Skeletal muscle satellite cell (primary cell): ENCODE measurements at regions not wholly inside any gene's neighbourhood (a gene's known extent, or its start where the extent isn't known, plus 50 kb on each side); places are given as distances from the start of the nearest gene placed in this dataset.
"Not testable (repeated sequence)": the region's sequence is repeated elsewhere in the genome, so short reads cannot be mapped to it uniquely, and the experiment has no call there.

Source experiments
- H3K27me3 ChIP-seq: 2 replicates; pipeline ENCODE4 v1.7.0; 2013; ENCODE audit warnings: low read length; ENCODE audit not compliant: control insufficient read depth, insufficient read depth
- H3K36me3 ChIP-seq: 2 replicates; pipeline ENCODE4 v1.7.0; 2013; ENCODE audit warnings: mild to moderate bottlenecking, control low read depth, low read length; ENCODE audit not compliant: insufficient read depth
- H3K4me1 ChIP-seq: 2 replicates; pipeline ENCODE4 v1.7.0; 2013; ENCODE audit warnings: low read length; ENCODE audit not compliant: control insufficient read depth, insufficient read depth
- H3K4me2 ChIP-seq: 2 replicates; pipeline ENCODE4 v1.7.0; 2013; ENCODE audit warnings: mild to moderate bottlenecking, low read length
- H3K4me3 ChIP-seq: 2 replicates; pipeline ENCODE4 v1.7.0; 2013; ENCODE audit warnings: low read length
- H3K9ac ChIP-seq: 2 replicates; pipeline ENCODE4 v1.7.0; 2013; ENCODE audit warnings: mild to moderate bottlenecking, low read depth, low read length, moderate library complexity
- H3K9me3 ChIP-seq: replicated peaks from 2 replicates; pipeline ENCODE4 v1.7.0; 2013; ENCODE audit warnings: mild to moderate bottlenecking, control low read depth, low read length

DNA sequence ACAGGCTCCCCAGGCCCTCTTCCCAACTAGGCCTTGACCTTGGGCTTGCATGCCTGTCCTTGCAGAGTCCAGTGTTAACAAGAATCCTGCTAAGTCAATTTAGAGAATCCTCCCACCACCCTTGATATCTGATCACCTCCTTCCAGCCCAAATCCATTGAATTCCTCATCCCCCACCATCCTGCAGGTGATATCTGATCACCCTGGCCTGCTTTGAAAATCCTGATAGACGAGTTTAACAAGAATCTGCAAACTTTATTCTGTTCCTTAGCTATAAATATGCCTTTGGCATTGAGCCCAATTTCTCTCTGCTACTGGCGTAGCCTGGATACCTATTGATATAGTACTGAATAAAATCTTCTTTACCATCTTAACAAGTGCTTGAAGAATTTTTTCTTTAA lies 125.5 kb downstream of the DIRAS2 start:
- Histone ChIP-seq H3K4me2 (no peak overlapping the region), H3K9me3 (no peaks in the 10 kb centered on the region), H3K27me3 (no peaks in the 10 kb centered on the region), H3K4me1 (no peaks in the 10 kb centered on the region), H3K36me3 (no peaks in the 10 kb centered on the region), H3K9ac (no peak overlapping the region), H3K4me3 (no peak overlapping the region)

DNA sequence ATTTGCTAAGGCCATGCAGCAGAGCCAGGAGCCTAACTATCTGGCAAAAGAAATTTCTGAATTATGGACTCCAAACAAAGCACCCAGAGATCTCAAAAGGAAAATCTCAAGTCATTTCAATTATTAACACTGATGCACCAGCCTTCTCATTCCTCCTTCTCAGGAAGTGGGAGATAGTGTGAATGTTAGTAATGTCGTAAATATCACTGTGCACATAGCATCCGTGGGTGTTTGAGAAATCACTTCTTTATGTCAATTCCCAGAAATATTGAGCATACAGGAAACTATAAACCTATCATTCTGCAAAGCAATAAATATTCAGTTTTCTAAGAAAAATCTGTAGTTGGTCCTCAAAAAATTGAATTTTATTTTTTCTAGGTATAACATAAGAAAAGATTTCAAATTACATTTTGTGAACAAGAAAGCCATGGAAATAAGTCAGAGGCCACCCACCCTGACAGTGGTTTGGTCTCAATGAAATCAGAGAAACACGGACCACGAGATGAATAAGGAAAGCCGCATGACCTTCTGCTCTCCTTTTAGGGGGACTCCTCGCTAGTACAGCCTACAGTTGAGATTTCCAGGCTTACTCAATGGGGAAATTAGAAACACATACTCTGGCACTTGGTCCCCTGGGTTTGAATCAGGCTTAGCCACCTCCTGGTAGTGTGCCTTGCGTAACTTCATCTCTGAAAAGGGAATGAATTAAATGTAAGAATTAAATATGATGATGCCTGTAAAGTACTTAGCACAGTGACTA lies 120.6 kb downstream of the DIRAS2 start:
- Histone ChIP-seq H3K9ac (no peak overlapping the region), H3K9me3 (no peaks in the 10 kb centered on the region), H3K4me2 (no peak overlapping the region), H3K36me3 (no peaks in the 10 kb centered on the region), H3K4me3 (no peak overlapping the region), H3K27me3 (no peaks in the 10 kb centered on the region), H3K4me1 (no peaks in the 10 kb centered on the region)

DNA sequence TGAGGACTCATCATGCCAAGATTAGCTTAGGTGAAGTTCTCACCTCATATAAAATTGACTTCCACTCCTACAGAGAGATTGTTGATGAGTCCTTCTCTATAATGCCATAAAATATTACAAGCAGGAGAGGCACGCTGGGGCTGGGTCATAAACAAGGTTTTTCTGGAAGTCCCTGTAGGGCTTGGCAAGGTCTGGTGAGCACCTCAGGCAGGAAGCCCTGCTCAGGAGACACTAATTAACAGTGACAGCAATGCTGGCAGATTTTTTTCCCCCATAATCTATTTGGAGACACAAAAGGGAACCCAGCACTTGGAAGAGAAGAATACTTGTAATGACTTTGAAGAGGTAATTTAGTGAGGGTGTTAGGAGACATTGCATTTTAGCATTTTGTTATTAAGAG lies 118.7 kb downstream of the DIRAS2 start:
- no peaks in the 10 kb centered on the region for H3K4me1 ChIP-seq
- H3K9me3 ChIP-seq = no peaks in the 10 kb centered on the region
- H3K9ac ChIP-seq = no peak overlapping the region
- H3K4me3 ChIP-seq = no peak overlapping the region
- H3K27me3 ChIP-seq = no peaks in the 10 kb centered on the region
- no peaks in the 10 kb centered on the region for H3K36me3 ChIP-seq
- H3K4me2 ChIP-seq = no peak overlapping the region

DNA sequence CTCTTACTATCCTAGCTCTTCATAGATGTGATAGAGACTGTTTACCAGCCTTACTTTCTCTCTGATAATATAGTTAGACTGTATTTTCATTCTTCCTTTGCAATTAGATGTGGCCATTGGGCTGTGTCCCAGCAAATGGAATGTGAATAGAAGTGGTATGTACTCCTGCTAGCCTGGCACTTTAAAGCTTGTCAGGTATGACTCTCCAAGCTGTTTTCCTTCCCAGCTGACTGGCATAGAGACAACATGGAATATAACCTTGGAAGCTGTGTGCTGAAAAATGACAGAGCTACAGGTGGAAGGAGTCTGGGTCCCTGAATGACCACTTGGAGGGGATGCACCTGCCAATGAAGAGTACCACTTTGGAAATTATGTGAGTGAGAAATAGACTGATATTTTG lies 116.2 kb downstream of the DIRAS2 start:
- Histone ChIP-seq H3K36me3 (no peaks in the 10 kb centered on the region), H3K4me2 (no peak overlapping the region), H3K4me1 (no peaks in the 10 kb centered on the region), H3K9me3 (no peaks in the 10 kb centered on the region), H3K4me3 (no peak overlapping the region), H3K9ac (no peak overlapping the region), H3K27me3 (no peaks in the 10 kb centered on the region)

DNA sequence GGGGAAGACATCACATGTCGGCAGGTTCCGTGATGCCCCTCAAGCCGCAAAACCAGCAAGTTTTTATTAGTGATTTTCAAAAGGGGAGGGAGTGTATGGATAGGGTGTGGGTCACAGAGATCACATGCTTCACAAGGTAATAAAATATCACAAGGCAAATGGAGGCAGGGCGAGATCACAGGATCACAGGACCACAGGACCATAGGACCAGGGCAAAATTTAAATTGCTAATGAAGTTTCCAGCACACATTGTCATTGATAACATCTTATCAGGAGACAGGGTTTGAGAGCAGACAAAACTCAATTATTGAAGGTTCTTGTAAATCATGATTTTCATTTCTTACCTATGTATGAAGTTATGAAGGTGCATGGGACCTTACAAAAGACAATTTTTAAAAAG lies 106.5 kb downstream of the DIRAS2 start:
- not testable (repeated sequence) for H3K4me3 ChIP-seq, H3K36me3 ChIP-seq, H3K27me3 ChIP-seq, H3K9ac ChIP-seq, H3K4me2 ChIP-seq, H3K4me1 ChIP-seq, H3K9me3 ChIP-seq

DNA sequence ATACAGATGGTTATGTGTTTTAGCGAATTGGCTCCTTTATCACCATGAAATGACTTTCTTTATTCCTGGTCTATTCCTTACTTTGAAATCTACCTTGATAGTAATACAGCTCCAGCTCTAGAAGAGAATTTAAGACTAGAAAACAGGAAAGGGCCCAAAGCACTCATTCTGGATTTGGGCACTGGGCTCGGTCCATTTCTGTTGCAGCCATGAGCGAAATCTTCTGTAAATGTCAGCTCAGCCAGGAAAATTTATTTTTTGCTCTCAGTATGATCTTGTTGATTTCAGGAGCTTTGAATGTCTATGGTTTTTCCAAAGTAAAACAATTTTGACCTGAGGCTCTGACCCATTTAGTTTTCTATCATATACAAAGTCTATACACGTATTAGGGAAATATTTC lies 104.1 kb downstream of the DIRAS2 start:
- Histone ChIP-seq H3K27me3 (no peaks in the 10 kb centered on the region), H3K9me3 (no peaks in the 10 kb centered on the region), H3K4me1 (no peaks in the 10 kb centered on the region), H3K4me3 (no peak overlapping the region), H3K9ac (no peak overlapping the region), H3K36me3 (no peaks in the 10 kb centered on the region), H3K4me2 (no peak overlapping the region)

DNA sequence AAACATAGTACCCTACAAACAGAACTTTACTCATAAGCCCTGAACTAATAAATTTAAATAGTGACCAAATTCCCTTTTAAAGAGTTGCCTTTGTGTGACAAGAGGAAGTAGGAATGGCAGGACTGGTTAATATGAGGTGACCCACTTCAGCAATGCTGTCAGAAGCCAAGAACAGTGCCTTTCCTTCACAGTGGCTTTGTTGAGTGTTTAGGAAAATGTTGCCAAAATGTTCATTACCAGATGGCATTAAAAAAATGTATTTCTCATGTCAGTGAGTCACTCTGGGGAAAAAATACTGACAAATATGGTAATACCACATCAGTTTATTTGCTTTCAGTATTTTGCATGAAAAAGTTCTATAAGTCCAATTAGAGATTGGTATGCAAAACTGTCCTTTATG lies 103.3 kb downstream of the DIRAS2 start:
- Histone ChIP-seq H3K9me3 (no peaks in the 10 kb centered on the region), H3K36me3 (no peaks in the 10 kb centered on the region), H3K4me3 (no peak overlapping the region), H3K4me1 (no peaks in the 10 kb centered on the region), H3K27me3 (no peaks in the 10 kb centered on the region), H3K9ac (no peak overlapping the region), H3K4me2 (no peak overlapping the region)

DNA sequence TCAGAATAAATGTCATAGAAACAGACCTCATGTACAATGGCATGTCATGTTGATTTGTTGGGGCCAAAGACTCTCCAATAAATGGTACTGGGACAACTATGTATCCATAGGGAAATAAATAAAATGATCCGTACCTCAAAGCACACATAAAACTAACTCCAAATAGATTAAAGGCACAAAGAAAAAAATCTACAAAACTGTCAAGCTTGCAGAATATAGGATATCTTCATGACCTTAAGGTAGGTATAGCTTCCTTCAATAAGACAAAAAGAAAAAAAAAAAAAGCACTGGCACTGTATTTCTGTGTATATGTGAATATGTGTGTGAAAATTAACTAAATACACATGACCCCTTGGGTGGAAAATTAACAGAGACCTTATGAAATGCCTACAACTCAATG lies 101.9 kb downstream of the DIRAS2 start:
- H3K4me2 ChIP-seq = no peak overlapping the region
- no peaks in the 10 kb centered on the region for H3K27me3 ChIP-seq
- no peaks in the 10 kb centered on the region for H3K36me3 ChIP-seq
- H3K4me1 ChIP-seq = no peaks in the 10 kb centered on the region
- H3K9me3 ChIP-seq = no peaks in the 10 kb centered on the region
- no peak overlapping the region for H3K4me3 ChIP-seq
- no peak overlapping the region for H3K9ac ChIP-seq

DNA sequence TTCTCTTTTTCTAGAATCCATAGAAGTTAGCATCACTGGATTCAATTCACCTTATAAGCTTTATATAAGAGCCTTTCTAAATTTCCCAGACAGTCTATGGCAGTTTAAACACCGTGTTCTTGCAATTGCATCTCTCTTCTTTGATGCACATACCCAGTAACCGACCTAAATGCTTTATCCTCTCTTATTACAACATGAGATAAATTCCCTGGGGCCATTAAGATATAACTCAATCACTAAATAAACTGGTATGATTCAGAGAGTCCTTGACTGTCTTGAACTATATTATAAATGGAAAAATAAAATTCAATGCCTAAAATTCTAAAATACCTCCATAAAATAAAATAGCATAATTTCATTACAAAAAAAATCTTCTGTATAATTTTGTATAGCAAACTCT lies 98.1 kb downstream of the DIRAS2 start:
- Histone ChIP-seq H3K4me1 (no peaks in the 10 kb centered on the region), H3K36me3 (no peaks in the 10 kb centered on the region), H3K9ac (no peak overlapping the region), H3K4me3 (no peak overlapping the region), H3K27me3 (no peaks in the 10 kb centered on the region), H3K4me2 (no peak overlapping the region), H3K9me3 (no peaks in the 10 kb centered on the region)

DNA sequence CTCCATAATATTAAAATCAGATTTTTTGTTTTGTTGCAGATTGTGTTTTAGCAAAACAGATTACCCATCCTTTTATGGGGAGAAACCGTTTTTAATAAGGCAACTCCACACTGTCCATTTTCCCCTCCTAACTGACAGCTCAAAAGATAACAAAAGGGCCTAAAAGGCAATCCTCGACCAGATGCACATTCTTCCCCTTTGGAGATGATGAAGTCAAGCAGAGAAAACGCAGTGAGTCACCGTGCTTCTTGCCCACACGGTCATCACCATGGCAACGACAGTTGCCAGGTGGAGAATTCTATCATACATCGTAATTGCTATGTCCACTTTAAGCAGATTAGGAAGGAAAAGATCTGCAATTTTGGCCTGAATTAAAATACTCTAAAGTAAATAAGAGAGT lies 96.4 kb downstream of the DIRAS2 start:
- Histone ChIP-seq H3K9ac (no peak overlapping the region), H3K4me1 (no peaks in the 10 kb centered on the region), H3K4me2 (no peak overlapping the region), H3K27me3 (no peaks in the 10 kb centered on the region), H3K9me3 (no peaks in the 10 kb centered on the region), H3K36me3 (no peaks in the 10 kb centered on the region), H3K4me3 (no peak overlapping the region)

DNA sequence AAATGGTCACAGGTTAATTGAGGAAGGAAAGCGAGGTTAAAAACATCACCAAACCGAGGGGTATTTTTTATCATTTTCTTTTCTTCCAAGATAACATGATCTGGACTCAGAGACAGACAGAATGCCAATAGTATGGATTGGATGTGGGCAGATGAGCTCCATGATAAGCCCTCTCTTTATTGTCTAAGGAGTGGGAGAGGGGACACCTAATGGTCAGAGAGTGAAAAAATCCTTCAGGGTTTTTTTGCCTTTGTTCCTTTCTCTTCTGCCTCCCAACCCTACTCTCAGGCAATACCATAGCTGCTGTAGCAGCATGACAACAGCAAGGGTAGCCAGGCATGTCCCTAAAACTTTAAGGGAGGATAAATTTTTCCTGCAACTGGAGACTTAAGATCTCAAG lies 94.7 kb downstream of the DIRAS2 start:
- H3K27me3 ChIP-seq = no peaks in the 10 kb centered on the region
- no peaks in the 10 kb centered on the region for H3K9me3 ChIP-seq
- no peak overlapping the region for H3K4me3 ChIP-seq
- H3K36me3 ChIP-seq = no peaks in the 10 kb centered on the region
- H3K9ac ChIP-seq = no peak overlapping the region
- no peaks in the 10 kb centered on the region for H3K4me1 ChIP-seq
- H3K4me2 ChIP-seq = no peak overlapping the region

DNA sequence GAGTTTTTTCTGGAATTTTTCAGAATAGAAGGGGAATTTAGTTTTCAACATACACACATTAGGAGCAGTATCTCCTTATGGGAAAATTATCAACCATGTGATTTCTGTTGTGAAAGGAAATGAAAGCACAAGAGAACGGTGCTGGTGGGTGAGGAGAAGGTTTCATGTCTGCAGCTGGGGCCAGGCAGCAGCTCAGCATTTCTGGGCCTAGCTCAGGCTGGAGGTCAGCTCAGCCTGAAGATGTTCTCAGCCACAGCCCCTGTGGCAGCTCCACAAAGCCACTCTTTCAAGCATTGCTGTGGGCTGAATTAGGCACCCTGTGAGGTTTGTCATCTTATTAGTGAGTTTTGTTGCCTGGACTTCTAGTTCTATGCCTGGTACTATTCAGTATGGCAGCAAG lies 90.3 kb downstream of the DIRAS2 start:
- Histone ChIP-seq H3K4me2 (no peak overlapping the region), H3K9me3 (no peaks in the 10 kb centered on the region), H3K4me3 (no peak overlapping the region), H3K4me1 (no peaks in the 10 kb centered on the region), H3K36me3 (no peaks in the 10 kb centered on the region), H3K9ac (no peak overlapping the region), H3K27me3 (no peaks in the 10 kb centered on the region)
